Activated CD8-positive, alpha-beta memory T cell treated with anti-CD3 and anti-CD28 coated beads, Interleukin-2, amount 50 U/mL, for 1 hour (primary cell): ENCODE measurements at regions not wholly inside any gene's neighbourhood (a gene's known extent, or its start where the extent isn't known, plus 50 kb on each side); places are given as distances from the start of the nearest gene placed in this dataset.
A peak's percentile ranks its signal among the peaks of the same experiment; 100 is the strongest.
"Not testable (repeated sequence)": the region's sequence is repeated elsewhere in the genome, so short reads cannot be mapped to it uniquely, and the experiment has no call there.

Source experiments
- DNase-seq: peaks from one replicate; pipeline ENCODE4 v3.0.0-alpha.2; 2020; ENCODE audit errors: extremely low read depth

DNA sequence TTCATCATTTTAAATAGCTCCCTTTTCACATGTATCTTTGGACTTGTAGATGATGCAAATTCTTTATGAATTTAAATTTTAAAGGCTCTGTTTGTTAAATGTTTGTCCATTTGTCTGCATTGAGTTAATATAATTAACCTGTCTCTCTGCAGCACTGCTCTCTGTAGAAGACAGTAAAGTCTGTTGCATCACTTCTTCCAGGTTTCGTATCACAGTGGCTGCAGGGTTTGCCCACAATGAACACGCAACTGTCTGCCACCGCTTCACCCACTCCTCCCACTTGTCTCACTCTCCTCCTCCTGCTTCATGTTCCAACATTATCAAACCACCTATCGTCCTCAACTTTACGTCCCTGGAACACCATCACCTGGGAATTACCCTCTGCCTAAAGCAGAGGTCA, 231.3 kb upstream of the SLC30A5 start:
- no peak for DNase-seq

GRCh38 chr5:68865192-68865591, 228.6 kb upstream of the SLC30A5 start:
- not testable (repeated sequence) for DNase-seq

DNA sequence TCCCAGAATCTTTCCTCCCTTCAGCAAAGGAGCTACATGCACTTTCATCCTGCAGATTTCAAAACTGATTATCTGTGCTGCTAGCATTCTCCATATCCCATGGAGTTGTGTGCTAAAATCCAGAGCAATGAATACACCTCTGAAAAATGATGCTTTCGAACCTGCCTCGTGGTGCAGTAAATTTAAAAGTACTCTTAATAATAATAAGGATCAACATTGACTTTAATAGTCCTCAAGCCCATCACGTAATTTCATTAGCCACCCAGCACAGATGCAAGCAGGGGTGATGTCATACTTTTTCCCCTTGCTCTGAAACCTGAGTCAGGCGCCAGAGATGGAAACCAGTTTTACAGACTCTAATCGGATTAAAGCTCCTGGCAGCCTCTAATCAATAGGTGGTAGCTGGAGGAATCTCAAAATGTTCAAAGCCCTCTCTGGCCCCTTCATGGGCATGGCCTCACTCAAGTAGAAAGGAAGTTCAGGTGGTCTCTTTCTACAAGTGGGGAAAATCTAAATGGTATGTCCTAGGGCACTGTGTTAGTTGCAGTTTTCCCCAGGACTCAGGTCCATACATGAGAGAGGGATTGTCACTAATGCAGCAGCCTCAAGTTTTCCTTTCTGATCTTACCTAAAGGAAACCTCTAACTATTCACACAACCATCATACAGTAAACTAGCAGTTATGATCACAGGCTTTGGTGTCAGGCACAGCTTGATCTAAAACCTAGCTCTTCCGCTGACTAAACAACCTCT, 221.6 kb upstream of the SLC30A5 start:
- DNase-seq: no peak

GRCh38 chr5:68873198-68873597, 220.6 kb upstream of the SLC30A5 start:
- DNase-seq: no peak

- DNase-seq: peak; percentile 19
Measured at GRCh38 chr5:68875351-68875750, 218.5 kb upstream of the SLC30A5 start.

- no peak for DNase-seq
Measured at GRCh38 chr5:68883436-68883835, 210.4 kb upstream of the SLC30A5 start.

DNA sequence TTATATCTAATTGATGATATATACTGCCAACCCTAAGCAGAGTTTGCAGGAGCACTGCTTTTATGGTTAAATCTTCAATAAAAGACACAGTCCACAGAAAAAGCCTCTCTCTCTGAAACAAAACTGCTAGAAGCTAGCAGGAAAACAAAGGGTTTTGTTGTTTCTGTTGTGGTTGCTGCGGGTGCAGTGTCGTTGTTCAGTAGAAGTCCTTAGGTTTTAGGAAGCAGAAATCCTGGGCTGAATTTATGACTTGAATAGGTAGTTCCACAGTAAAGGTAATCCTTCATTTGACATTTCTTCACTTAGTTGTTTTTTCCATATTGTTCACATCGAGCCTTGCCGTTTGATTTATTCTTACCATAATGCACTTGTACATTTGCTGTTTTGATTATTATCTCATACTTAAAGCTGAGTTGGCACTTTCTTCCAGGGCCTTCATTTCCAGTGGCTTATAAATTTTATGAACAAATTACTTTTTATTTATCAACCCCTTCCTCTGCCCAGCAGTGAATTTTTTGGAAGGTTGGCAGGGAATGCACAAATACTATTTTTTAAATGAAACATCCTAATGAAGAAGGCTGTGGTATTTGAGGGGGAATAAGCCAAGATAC, 209.6 kb upstream of the SLC30A5 start:
- DNase-seq: peak; percentile 3

GRCh38 chr5:68884883-68885282, 208.9 kb upstream of the SLC30A5 start:
- DNase-seq: no peak

- DNase-seq: no peak
Measured at GRCh38 chr5:68886814-68887213, 207.0 kb upstream of the SLC30A5 start.

GRCh38 chr5:68891718-68892117, 202.1 kb upstream of the SLC30A5 start:
- DNase-seq: no peak

GRCh38 chr5:68894673-68895072, 199.1 kb upstream of the SLC30A5 start:
- no peak for DNase-seq

GRCh38 chr5:68898951-68899471, 194.8 kb upstream of the SLC30A5 start:
- no peak for DNase-seq

DNA sequence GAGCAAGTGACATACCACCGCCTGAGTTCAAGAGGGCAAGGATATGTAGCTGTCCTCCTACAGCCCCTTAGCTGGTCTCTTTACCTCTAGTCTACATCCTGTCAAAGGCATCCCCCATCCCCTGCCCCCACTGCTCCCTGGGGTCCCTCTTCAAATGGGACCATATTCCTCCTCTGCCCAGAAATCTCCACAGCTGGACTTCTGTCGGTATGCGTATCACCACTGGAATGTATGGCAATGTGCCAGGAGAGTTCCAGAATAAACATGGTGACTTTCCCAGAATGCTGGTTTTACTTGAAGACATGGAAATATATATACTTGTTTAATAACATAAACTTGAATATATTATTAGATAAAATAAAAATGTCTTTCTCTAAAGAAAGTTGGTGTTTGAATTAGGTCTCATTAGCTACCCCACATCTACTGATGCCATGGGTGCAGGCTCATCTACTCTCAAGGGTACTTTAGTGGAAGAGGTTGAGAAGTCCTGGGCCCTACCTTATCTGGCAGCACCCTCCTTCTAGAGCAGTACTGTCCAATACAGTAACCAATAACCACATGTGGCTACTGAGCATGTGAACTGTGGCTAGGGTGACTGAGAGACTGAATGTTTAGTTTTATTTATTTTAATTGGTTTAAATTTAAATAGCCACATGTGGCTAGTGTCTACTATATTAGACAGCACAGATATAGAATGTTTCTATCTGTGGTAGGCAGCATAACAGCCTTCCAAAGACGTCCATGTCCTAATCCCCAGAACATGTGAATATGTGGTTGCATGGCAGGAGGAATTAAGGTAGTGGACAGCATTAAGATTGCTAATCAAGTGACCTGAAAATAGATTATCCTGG, 181.7 kb upstream of the SLC30A5 start:
- DNase-seq: no peak

- no peak for DNase-seq
Measured at GRCh38 chr5:68915079-68915478, 178.7 kb upstream of the SLC30A5 start.

DNA sequence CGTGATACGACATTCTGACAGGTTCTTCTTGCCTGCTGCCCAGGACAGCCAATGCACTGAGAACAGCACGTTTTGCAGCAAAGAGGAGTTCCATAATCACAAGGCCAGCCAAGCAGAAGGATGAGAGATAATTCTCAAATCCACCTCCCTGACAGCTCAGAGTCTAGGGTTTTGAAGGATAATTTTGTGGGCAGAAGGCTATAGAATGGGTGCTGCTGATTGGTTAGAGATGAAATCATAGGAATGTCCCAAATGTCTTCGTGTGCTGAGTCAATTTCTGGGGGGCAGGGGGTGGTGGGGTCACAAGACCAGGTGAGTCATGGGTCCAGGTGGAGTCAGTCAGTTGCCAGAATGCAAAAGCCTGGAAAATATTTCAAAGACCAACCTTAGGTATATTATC, 175.5 kb upstream of the SLC30A5 start:
- no peak for DNase-seq

GRCh38 chr5:68919988-68920490, 173.8 kb upstream of the SLC30A5 start:
- DNase-seq: no peak

GRCh38 chr5:68920888-68921287, 172.9 kb upstream of the SLC30A5 start:
- no peak for DNase-seq

DNA sequence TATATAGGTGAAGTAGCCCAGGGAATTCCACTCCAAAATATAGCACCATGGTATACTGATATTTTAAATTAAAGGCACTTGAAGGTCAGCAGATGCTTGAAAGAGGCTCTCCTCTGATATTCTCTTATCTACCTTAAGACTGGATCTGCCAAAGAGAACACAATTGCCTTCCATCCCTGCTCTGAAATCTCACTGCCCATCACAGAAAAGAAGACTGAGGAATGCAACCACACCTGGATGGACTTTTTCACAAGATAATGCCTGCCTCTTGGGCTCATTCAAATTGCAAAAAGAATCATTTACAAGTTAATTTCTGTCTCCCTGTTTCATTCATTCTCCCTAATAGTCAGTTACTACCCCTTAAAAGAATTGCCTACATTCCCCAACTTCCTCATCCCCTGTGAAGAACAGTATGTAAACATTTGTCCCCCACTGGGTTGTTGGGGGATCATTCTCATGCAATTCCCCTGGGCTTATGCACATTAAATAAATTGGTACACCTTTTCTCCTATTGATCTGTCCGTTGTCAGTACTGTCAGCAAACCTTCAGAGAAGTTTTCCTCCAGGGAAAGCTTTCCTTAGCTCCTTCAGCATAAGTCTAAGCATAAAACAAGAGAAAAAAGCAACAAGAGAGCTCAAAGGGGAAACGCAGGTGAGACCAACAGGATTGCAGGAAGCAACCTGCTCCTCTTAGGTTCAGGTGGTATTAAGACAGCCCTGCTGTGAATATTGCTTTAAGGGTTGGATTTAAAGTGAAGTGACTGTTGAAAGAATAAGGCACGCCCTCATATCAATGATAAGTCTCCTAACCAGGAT, 171.4 kb upstream of the SLC30A5 start:
- no peak for DNase-seq

DNA sequence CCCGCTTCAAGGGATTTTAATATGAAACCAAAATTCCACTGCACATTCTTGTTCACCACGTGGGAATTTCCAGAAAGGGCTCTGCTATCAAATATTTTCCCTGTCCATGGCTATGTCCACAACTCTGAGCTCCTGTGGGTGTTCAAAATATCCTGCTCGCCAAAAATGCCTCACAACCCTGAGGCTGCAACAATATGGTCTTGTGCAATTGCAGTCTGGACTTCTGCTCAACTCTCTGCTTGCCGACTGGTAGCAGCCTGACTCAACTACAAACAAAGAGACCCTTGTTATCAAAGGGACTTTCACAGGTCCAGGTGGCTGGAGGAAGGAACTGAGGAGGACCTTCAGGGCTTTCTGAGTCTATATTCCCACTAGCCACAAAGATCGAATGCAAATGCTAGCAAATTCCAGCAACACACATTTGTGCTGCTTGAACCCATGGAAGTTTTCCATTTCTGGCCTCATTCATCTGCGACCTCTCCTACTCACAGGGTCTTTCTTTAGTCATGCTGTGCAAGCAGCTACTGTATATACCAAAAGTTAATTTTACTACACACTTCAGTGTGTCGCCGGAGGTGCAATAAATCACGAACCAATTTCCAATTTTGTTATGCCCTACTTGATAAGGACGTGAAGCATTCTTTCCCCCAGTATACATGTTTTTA, 169.2 kb upstream of the SLC30A5 start:
- DNase-seq: no peak

DNA sequence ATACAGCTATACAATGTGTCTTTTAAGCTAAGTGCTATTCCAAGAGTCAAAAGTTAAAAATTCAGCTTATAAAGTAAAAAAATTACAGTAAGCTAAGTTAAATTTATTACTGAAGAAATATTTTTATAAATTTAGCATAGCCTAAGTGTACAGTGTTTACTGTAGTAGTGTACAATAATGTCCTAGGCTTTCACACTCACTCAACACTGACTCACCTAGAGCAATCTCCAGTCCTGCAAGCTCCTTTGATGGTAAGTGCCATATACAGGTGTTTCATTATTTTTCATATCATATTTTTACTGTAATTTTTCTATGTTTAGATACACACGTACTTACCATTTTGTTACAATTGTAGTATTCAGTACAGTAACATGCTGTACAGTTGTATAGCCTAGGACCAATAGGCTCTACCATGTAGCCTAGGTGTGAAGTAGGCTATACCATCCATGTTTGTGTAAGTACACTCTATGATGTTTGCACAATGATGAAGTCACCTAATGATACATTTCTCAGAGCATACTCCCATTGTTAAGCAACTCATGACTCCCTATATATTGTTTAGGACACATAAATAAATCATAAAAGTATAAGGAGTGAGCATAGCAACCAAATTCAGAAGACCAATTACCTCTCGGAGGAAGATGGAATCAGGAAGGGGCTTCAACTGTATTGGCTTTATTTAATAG, 165.1 kb upstream of the SLC30A5 start:
- no peak for DNase-seq
